ENCODE measurements at regions not wholly inside any gene's neighbourhood (a gene's known extent, or its start where the extent isn't known, plus 50 kb on each side); places are given as distances from the start of the nearest gene placed in this dataset.

- no peak for DNase-seq (ENCODE audit: low read depth in 1 of 2, low spot score in 1 of 2)
These were observed 139.4 kb upstream of the GPC1 start for GRCh38 chr2:240296104-240296406.

GRCh38 chr2:240296476-240297255, 138.8 kb upstream of the GPC1 start:
- no peak for DNase-seq (ENCODE audit: low read depth in 1 of 2, low spot score in 1 of 2)

GRCh38 chr2:240297256-240298116, 138.0 kb upstream of the GPC1 start:
- DNase-seq (ENCODE audit: low read depth in 1 of 2, low spot score in 1 of 2), result no peak

GRCh38 chr2:240298117-240298790, 137.2 kb upstream of the GPC1 start:
- no peak for DNase-seq (ENCODE audit: low read depth in 1 of 2, low spot score in 1 of 2)

- no peak for DNase-seq (ENCODE audit: low read depth in 1 of 2, low spot score in 1 of 2)
These were observed 136.4 kb upstream of the GPC1 start for GRCh38 chr2:240298803-240299709.

- DNase-seq (ENCODE audit: low read depth in 1 of 2, low spot score in 1 of 2), result no peak
These were observed 135.8 kb upstream of the GPC1 start for GRCh38 chr2:240299710-240300068.

- DNase-seq (ENCODE audit: low read depth in 1 of 2, low spot score in 1 of 2), result no peak
These were observed 135.1 kb upstream of the GPC1 start for GRCh38 chr2:240300261-240300821.

- DNase-seq (ENCODE audit: low read depth in 1 of 2, low spot score in 1 of 2), result no peak
These were observed 134.6 kb upstream of the GPC1 start for GRCh38 chr2:240300840-240301239.

GRCh38 chr2:240301256-240301795, 134.1 kb upstream of the GPC1 start:
- no peak for DNase-seq (ENCODE audit: low read depth in 1 of 2, low spot score in 1 of 2)

- no peak for DNase-seq (ENCODE audit: low read depth in 1 of 2, low spot score in 1 of 2)
These were observed 133.4 kb upstream of the GPC1 start for GRCh38 chr2:240302041-240302440.

GRCh38 chr2:240302933-240303595, 132.4 kb upstream of the GPC1 start:
- no peak for DNase-seq (ENCODE audit: low read depth in 1 of 2, low spot score in 1 of 2)

GRCh38 chr2:240303896-240304745, 131.3 kb upstream of the GPC1 start:
- no peak for DNase-seq (ENCODE audit: low read depth in 1 of 2, low spot score in 1 of 2)

GRCh38 chr2:240304746-240305161, 130.7 kb upstream of the GPC1 start:
- DNase-seq (ENCODE audit: low read depth in 1 of 2, low spot score in 1 of 2), result no peak

- no peak for DNase-seq (ENCODE audit: low read depth in 1 of 2, low spot score in 1 of 2)
These were observed 130.0 kb upstream of the GPC1 start for GRCh38 chr2:240305369-240305962.

- no peak for DNase-seq (ENCODE audit: low read depth in 1 of 2, low spot score in 1 of 2)
These were observed 129.3 kb upstream of the GPC1 start for GRCh38 chr2:240306185-240306584.

GRCh38 chr2:240308111-240308651, 127.3 kb upstream of the GPC1 start:
- DNase-seq (ENCODE audit: low read depth in 1 of 2, low spot score in 1 of 2), result no peak

- no peak for DNase-seq (ENCODE audit: low read depth in 1 of 2, low spot score in 1 of 2)
These were observed 126.2 kb upstream of the GPC1 start for GRCh38 chr2:240309214-240309613.

GRCh38 chr2:240310201-240310600, 125.3 kb upstream of the GPC1 start:
- DNase-seq (ENCODE audit: low read depth in 1 of 2, low spot score in 1 of 2), result no peak

Measured in activated CD4-positive, alpha-beta T cell treated with anti-CD3 and anti-CD28 coated beads, Interleukin-2, amount 50 U/mL, for 24 hours (primary cell).